Pancreas (tissue), 10 donors: ENCODE measurements at regions not wholly inside any gene's neighbourhood (a gene's known extent, or its start where the extent isn't known, plus 50 kb on each side); places are given as distances from the start of the nearest gene placed in this dataset.

Source experiments
- ATAC-seq, 4 donors: fragments of 200-7000 bp; cut with Tn5 transposase; one replicate each; pipeline versions ENCODE4 v1.8.0 to v1.9.1; 2020; ENCODE audit warnings: mild to moderate bottlenecking in 4 of 4, moderate library complexity in 4 of 4
- DNase-seq, 6 donors: peaks; one replicate each; pipeline ENCODE4 v3.0.0-alpha.2; 2020
- FAIRE-seq: peaks from 2 replicates; lab custom pipeline; 2012; peaks lifted over from hg19 to GRCh38; lab: Jason Lieb, UNC
- H3K27ac ChIP-seq, 4 donors: fragments of 200-600 bp; sonication (generic); 1 replicate in 3 of 4; 2 replicates in 1 of 4; pipeline versions ENCODE4 v1.5.0 to v1.8.0; 2020
- H3K27me3 ChIP-seq, 4 donors: fragments of 200-600 bp; one replicate each; pipeline ENCODE4 v1.8.0; 2021
- H3K36me3 ChIP-seq, 3 donors: fragments of 200-600 bp; sonication (generic) in 1 of 3; one replicate each; pipeline versions ENCODE4 v1.5.0 to v1.8.0; 2020 to 2021
- H3K4me1 ChIP-seq, 3 donors: fragments of 200-600 bp; one replicate each; pipeline ENCODE4 v1.8.0; 2021
- H3K4me3 ChIP-seq, 4 donors: fragments of 200-600 bp; sonication (generic) in 2 of 4; one replicate each; pipeline versions ENCODE4 v1.5.0 to v1.8.0; 2020 to 2021
- H3K9me3 ChIP-seq, 4 donors: fragments of 200-600 bp; one replicate each; pipeline ENCODE4 v1.8.0; 2021
- WGBS, 2 donors: extraction: QIAGEN DNeasy Blood & Tissue Kit; methylation state at CpG; one replicate each; pipeline ENCODE4 v1.1.7; 2013; 5-methylcytosine and 5-hydroxymethylcytosine counted together
- intact Hi-C, 3 donors: fragments of 100-400 bp; cut with DNase I; formaldehyde crosslinking; loops; one replicate each; pipeline versions ENCODE4 v1.11.1 to v1.14.2; 2022
- TF ChIP-seq, protein P1 (sequence below), 4 donors: fragments of 200-600 bp; sonication (generic) in 3 of 4; IDR thresholded peaks; one replicate each; pipeline versions ENCODE4 v1.5.0 to v1.8.0; 2021; ENCODE audit warnings: antibody characterized with exemption in 4 of 4
- donor health status: healthy with polysubstance abuse.
- donor health status: DM: no; HTN: no; CAD: no; lungs with moderate emphysema.
- donor health status: DM: no; HTN: no; CAD: no.
- donor health status: control.
- donor health status: control.
- donor health status: Bipolar disorder and iron deficiency.
- donor health status: DM: yes; HTN: yes; CAD: no.
- donor health status: DM: no; HTN: no; CAD: no.
- donor health status: DM: no; HTN: no; CAD: no.
- donor health status: DM: yes; HTN: yes; CAD: no.

- intact Hi-C loops = no loop called here
- H3K36me3 ChIP-seq = no peaks in the 10 kb centered on the region
- no peaks in the 10 kb centered on the region for H3K4me1 ChIP-seq
- TF ChIP-seq, protein P1, sequence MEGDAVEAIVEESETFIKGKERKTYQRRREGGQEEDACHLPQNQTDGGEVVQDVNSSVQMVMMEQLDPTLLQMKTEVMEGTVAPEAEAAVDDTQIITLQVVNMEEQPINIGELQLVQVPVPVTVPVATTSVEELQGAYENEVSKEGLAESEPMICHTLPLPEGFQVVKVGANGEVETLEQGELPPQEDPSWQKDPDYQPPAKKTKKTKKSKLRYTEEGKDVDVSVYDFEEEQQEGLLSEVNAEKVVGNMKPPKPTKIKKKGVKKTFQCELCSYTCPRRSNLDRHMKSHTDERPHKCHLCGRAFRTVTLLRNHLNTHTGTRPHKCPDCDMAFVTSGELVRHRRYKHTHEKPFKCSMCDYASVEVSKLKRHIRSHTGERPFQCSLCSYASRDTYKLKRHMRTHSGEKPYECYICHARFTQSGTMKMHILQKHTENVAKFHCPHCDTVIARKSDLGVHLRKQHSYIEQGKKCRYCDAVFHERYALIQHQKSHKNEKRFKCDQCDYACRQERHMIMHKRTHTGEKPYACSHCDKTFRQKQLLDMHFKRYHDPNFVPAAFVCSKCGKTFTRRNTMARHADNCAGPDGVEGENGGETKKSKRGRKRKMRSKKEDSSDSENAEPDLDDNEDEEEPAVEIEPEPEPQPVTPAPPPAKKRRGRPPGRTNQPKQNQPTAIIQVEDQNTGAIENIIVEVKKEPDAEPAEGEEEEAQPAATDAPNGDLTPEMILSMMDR (IDR thresholded peaks at IDR 0.05) = no peak
- FAIRE-seq = no peak
- H3K27me3 ChIP-seq = no peaks in the 10 kb centered on the region
- no peak overlapping the region for H3K27ac ChIP-seq
- no peaks in the 10 kb centered on the region for H3K9me3 ChIP-seq
- ATAC-seq = no peak
- WGBS, 2 donors = 22 to 27% methylated on average over 6 of the region's 6 CpGs
- DNase-seq = no peak
- no peak overlapping the region for H3K4me3 ChIP-seq
These were observed 58.3 kb downstream of the C11orf87 start for GRCh38 chr11:109480251-109480650.

DNA sequence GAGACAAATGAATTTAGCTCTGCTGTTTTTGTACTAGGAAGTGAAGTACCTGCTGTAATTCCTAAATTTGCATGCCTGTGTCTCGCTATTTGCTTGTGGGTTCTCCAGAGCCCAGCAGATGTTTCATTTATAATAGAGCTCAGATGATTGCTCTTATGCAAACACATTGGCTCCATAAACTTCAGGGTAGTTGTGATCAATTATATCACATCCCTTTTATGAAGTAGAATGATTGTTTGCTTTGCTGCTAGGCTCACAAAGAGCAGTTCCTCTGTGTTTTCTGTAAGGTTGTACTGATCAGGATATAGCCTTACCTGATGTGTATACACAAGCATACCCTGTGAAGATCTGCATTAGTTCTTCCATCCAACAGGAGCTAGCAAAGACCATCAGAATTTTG is 64.1 kb downstream of the C11orf87 start:
- TF ChIP-seq, protein P1 (IDR thresholded peaks at IDR 0.05) = no peak
- H3K27me3 ChIP-seq = no peaks in the 10 kb centered on the region
- H3K9me3 ChIP-seq = no peaks in the 10 kb centered on the region
- DNase-seq = no peak
- WGBS, 2 donors = 26 to 35% methylated on average over 1 of the region's 1 CpG
- ATAC-seq = no peak
- H3K27ac ChIP-seq = no peak overlapping the region
- FAIRE-seq = no peak
- H3K4me1 ChIP-seq = no peaks in the 10 kb centered on the region
- H3K4me3 ChIP-seq = no peak overlapping the region
- intact Hi-C loops = no loop called here
- no peaks in the 10 kb centered on the region for H3K36me3 ChIP-seq

GRCh38 chr11:109490953-109491635 is 69.1 kb downstream of the C11orf87 start:
- Histone ChIP-seq H3K27ac (no peak overlapping the region), H3K4me1 (no peaks in the 10 kb centered on the region), H3K9me3 (no peaks in the 10 kb centered on the region), H3K4me3 (no peak overlapping the region), H3K36me3 (no peaks in the 10 kb centered on the region), H3K27me3 (no peaks in the 10 kb centered on the region)
- ATAC-seq (no peak), DNase-seq (no peak), FAIRE-seq (no peak)
- 25 to 44% methylated on average over 4 of the region's 4 CpGs for WGBS, 2 donors
- intact Hi-C loops = no loop called here
- TF ChIP-seq, protein P1 (IDR thresholded peaks at IDR 0.05) = no peak

GRCh38 chr11:109506115-109506514 is 84.1 kb downstream of the C11orf87 start:
- Histone ChIP-seq H3K27me3 (no peaks in the 10 kb centered on the region), H3K9me3 (no peaks in the 10 kb centered on the region), H3K36me3 (no peaks in the 10 kb centered on the region), H3K27ac (no peak overlapping the region), H3K4me1 (no peaks in the 10 kb centered on the region), H3K4me3 (no peak overlapping the region)
- WGBS, 2 donors = 67 to 69% methylated on average over 3 of the region's 3 CpGs
- DNase-seq (no peak), FAIRE-seq (no peak), ATAC-seq (no peak)
- TF ChIP-seq, protein P1 (IDR thresholded peaks at IDR 0.05) = no peak
- intact Hi-C loops = no loop called here

- H3K36me3 ChIP-seq = no peaks in the 10 kb centered on the region
- TF ChIP-seq, protein P1 (IDR thresholded peaks at IDR 0.05) = no peak
- intact Hi-C loops = no loop called here
- no peak overlapping the region for H3K4me3 ChIP-seq
- H3K27me3 ChIP-seq = no peaks in the 10 kb centered on the region
- H3K27ac ChIP-seq = no peak overlapping the region
- no peak for FAIRE-seq
- H3K9me3 ChIP-seq = no peaks in the 10 kb centered on the region
- WGBS, 2 donors = 64 to 80% methylated on average over 4 of the region's 4 CpGs
- DNase-seq = no peak
- no peaks in the 10 kb centered on the region for H3K4me1 ChIP-seq
- ATAC-seq = no peak
These were observed 85.3 kb downstream of the C11orf87 start for GRCh38 chr11:109507331-109507730.
